ENCODE measurements at regions not wholly inside any gene's neighbourhood (a gene's known extent, or its start where the extent isn't known, plus 50 kb on each side); places are given as distances from the start of the nearest gene placed in this dataset.

GRCh38 chr6:164505425-164505824 is 804.0 kb downstream of the C6orf118 start:
- DNase-seq (ENCODE audit: low read depth, low spot score): no peak
- no peak for FAIRE-seq
- H2AFZ ChIP-seq (ENCODE audit: control insufficient read depth, low read length): no peak overlapping the region
- no peak overlapping the region for H3K4me3 ChIP-seq (ENCODE audit: control insufficient read depth in 2 of 3, extremely low read depth in 1 of 3, insufficient read depth in 2 of 3, low read depth in 1 of 3, low read length in 3 of 3)
- dilution Hi-C loops (cut with MboI; ENCODE audit: extremely low pct_ligation_motif_present, low sequenced_read_pairs): no loop called here
- no peaks in the 10 kb centered on the region for H3K27me3 ChIP-seq (ENCODE audit: control insufficient read depth, extremely low read depth, insufficient read depth, low read length)
- no peaks in the 10 kb centered on the region for H3K4me1 ChIP-seq (ENCODE audit: control insufficient read depth, extremely low read depth, insufficient read depth, low read length)
- no peaks in the 10 kb centered on the region for H3K9me3 ChIP-seq (ENCODE audit: control insufficient read depth, low read depth, low read length)
- TF ChIP-seq, protein P1, sequence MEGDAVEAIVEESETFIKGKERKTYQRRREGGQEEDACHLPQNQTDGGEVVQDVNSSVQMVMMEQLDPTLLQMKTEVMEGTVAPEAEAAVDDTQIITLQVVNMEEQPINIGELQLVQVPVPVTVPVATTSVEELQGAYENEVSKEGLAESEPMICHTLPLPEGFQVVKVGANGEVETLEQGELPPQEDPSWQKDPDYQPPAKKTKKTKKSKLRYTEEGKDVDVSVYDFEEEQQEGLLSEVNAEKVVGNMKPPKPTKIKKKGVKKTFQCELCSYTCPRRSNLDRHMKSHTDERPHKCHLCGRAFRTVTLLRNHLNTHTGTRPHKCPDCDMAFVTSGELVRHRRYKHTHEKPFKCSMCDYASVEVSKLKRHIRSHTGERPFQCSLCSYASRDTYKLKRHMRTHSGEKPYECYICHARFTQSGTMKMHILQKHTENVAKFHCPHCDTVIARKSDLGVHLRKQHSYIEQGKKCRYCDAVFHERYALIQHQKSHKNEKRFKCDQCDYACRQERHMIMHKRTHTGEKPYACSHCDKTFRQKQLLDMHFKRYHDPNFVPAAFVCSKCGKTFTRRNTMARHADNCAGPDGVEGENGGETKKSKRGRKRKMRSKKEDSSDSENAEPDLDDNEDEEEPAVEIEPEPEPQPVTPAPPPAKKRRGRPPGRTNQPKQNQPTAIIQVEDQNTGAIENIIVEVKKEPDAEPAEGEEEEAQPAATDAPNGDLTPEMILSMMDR (optimal IDR thresholded peaks at IDR 0.05 in 1 of 3, IDR thresholded peaks at IDR 0.05 in 1 of 3, conservative IDR thresholded peaks at IDR 0.05 in 1 of 3; ENCODE audit: extremely low read depth in 1 of 3, insufficient read depth in 2 of 3, low read length in 3 of 3): no peak
- no peak for TF ChIP-seq EZH2 (IDR thresholded peaks at IDR 0.05; ENCODE audit: low read length)
- no peaks in the 10 kb centered on the region for H3K79me2 ChIP-seq (ENCODE audit: control insufficient read depth, insufficient read depth, low read length)
- H3K9me1 ChIP-seq (ENCODE audit: control insufficient read depth, extremely low read depth, insufficient read depth, low read length): no peaks in the 10 kb centered on the region
- H4K20me1 ChIP-seq (ENCODE audit: control insufficient read depth, extremely low read depth, insufficient read depth, low read length): no peaks in the 10 kb centered on the region
- no peaks in the 10 kb centered on the region for H3K36me3 ChIP-seq (ENCODE audit: control insufficient read depth in 2 of 2, extremely low read depth in 1 of 2, insufficient read depth in 2 of 2, low read length in 2 of 2)
- no peak overlapping the region for H3K9ac ChIP-seq (ENCODE audit: control insufficient read depth, extremely low read depth, insufficient read depth, low read length)
- H3K4me2 ChIP-seq (ENCODE audit: control insufficient read depth, extremely low read depth, insufficient read depth, low read depth, low read length): no peak overlapping the region
- no peak overlapping the region for H3K27ac ChIP-seq (ENCODE audit: control insufficient read depth, insufficient read depth, low read length)

DNA sequence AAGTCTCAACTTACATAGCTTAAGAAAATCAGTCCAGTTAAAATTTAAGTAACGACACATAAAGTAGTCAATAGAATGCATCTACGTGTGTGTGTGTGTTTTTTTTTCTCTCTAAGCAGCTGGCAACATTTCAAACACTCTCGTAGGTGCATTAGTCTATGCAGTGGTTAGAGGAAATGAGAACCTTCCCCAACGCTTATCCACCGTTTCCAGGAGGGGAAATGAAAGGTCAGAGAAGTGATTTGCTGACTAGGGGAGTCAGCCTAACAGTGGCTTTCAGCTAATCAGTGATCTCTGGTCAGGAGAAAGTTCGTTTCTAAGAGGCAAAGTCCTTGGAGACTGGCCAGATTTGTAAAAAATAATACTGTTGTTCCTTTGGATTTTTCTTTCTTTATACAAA is 806.6 kb downstream of the C6orf118 start:
- dilution Hi-C loops (cut with MboI; ENCODE audit: extremely low pct_ligation_motif_present, low sequenced_read_pairs): no loop called here
- Histone ChIP-seq H3K9me1 (ENCODE audit: control insufficient read depth, extremely low read depth, insufficient read depth, low read length) (no peaks in the 10 kb centered on the region), H3K4me3 (ENCODE audit: control insufficient read depth in 2 of 3, extremely low read depth in 1 of 3, insufficient read depth in 2 of 3, low read depth in 1 of 3, low read length in 3 of 3) (no peak overlapping the region), H3K27me3 (ENCODE audit: control insufficient read depth, extremely low read depth, insufficient read depth, low read length) (no peaks in the 10 kb centered on the region), H4K20me1 (ENCODE audit: control insufficient read depth, extremely low read depth, insufficient read depth, low read length) (no peaks in the 10 kb centered on the region), H3K9me3 (ENCODE audit: control insufficient read depth, low read depth, low read length) (no peaks in the 10 kb centered on the region), H2AFZ (ENCODE audit: control insufficient read depth, low read length) (no peak overlapping the region), H3K4me2 (ENCODE audit: control insufficient read depth, extremely low read depth, insufficient read depth, low read depth, low read length) (no peak overlapping the region), H3K36me3 (ENCODE audit: control insufficient read depth in 2 of 2, extremely low read depth in 1 of 2, insufficient read depth in 2 of 2, low read length in 2 of 2) (no peaks in the 10 kb centered on the region), H3K79me2 (ENCODE audit: control insufficient read depth, insufficient read depth, low read length) (no peaks in the 10 kb centered on the region), H3K27ac (ENCODE audit: control insufficient read depth, insufficient read depth, low read length) (no peak overlapping the region), H3K9ac (ENCODE audit: control insufficient read depth, extremely low read depth, insufficient read depth, low read length) (no peak overlapping the region), H3K4me1 (ENCODE audit: control insufficient read depth, extremely low read depth, insufficient read depth, low read length) (no peaks in the 10 kb centered on the region)
- no peak for DNase-seq (ENCODE audit: low read depth, low spot score)
- no peak for FAIRE-seq
- TF ChIP-seq, protein P1 (optimal IDR thresholded peaks at IDR 0.05 in 1 of 3, IDR thresholded peaks at IDR 0.05 in 1 of 3, conservative IDR thresholded peaks at IDR 0.05 in 1 of 3; ENCODE audit: extremely low read depth in 1 of 3, insufficient read depth in 2 of 3, low read length in 3 of 3): no peak
- TF ChIP-seq EZH2 (IDR thresholded peaks at IDR 0.05; ENCODE audit: low read length): no peak

Measured in keratinocyte (primary cell).